C4-2B (cell line): ENCODE measurements at regions not wholly inside any gene's neighbourhood (a gene's known extent, or its start where the extent isn't known, plus 50 kb on each side); places are given as distances from the start of the nearest gene placed in this dataset.

Experiments
- CTCF ChIP-seq: fragments of 450-650 bp; conservative IDR thresholded peaks from 2 replicates; pipeline ENCODE4 v1.5.1; 2017; ENCODE audit warnings: mild to moderate bottlenecking
- ZFX ChIP-seq: fragments of 450-650 bp; IDR thresholded peaks from 2 replicates; pipeline ENCODE4 v1.6.1; 2017

GRCh38 chr9:134267881-134268724 lies 58.2 kb upstream of the RXRA start:
- no peak for TF ChIP-seq CTCF
- no peak for TF ChIP-seq ZFX
